ENCODE measurements at regions not wholly inside any gene's neighbourhood (a gene's known extent, or its start where the extent isn't known, plus 50 kb on each side); places are given as distances from the start of the nearest gene placed in this dataset.

DNA sequence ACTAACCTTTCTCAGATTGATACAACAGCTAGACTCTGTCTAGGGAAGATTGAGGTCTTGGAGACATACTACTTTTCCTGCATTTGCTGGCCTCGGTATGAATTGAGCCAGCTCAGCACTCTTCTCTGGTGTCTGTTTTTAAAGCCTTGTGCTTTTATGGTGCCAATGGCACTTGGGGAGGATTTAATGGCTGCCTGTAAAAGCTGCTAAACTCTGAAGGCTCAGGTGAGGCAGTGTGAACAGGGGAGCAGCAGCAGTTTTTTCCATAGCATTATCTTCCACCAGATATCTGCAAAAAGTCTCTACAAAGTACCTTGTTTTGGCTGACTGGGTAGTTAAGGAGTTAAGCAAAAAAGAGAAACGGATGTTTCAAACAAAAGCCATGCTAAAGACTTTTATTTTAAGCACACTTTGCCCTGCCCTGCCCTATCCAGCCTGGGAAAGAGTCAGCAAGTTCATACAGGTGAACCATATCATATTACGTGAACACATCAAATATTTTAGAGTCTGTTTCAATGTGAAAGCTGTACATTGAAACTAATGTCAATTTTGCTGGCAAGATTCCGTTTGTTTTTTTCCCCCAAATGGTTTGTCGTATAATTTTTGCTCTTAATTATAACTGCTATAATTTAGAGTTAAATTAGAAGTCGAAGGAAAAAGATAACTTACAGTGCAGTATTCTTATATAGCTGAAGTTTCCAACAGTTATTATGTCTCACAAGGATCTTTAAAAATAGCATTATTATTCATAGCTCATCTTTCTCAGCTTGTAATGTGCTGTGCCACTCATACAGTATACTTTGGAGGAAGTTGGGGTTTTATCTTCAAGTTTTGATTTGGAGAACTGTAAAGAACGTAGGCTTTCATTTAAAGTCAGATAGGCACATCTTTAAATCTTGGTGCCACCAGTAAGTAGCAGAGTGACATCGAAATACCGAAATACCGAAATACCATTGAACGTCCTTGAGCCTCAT, 424.1 kb upstream of the CD180 start:
- no peak for DNase-seq

DNA sequence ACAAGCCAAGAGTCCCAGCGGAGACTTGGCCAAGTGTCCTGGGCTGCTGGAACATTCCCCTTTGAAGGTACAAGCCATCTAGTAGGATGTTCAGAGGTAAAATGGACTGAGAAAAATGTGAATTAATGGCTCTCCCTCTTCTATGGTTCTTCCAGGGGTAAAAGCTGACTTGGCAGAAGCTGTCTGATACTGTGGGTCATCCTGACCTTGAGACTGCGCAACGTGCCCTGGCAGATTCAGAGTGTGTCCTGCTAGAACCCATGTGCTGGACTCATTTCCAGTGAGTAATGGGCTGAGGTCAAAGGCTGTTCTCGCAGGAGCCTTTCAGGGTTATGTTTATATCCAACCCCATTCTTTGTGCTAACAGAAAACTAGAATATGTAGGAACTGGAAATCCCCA, 423.0 kb upstream of the CD180 start:
- DNase-seq = no peak

DNA sequence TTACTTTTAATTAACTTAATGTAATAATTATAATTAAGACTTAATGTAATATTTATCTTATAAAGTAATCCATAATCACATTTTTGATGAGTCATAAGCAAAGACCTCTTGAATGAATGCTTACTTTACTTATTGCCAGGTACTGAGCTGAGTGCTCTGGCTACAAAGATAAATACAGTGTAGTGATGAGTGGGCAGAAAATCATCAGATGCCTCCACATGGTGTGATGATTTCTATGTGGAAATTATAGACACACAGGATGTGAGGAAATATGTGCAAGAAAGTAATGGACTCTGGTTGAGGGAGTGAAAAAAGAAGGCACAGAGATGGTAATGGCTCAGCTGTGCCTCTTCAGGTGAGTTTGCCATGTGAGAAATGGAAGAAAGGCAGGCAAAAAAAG, 422.6 kb upstream of the CD180 start:
- no peak for DNase-seq

DNA sequence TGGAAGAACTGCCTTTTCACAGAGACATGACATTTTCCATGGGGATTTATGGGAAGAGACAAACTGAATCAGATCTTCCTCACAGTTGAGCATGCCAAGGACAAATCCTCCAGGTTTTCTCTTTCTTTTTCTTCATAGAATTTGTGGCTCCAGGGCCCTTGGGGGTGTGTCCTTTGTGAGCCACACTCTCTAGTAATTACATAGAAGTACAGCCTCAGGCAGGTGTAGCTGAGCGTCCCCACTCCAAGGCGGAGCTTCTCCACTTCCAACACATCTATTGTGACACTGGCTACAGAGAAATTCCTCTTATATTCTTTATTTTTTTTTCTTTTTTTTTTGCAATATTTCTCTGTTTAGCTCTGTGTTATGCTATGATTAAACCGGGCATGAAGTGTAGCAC, 420.5 kb upstream of the CD180 start:
- DNase-seq = no peak

DNA sequence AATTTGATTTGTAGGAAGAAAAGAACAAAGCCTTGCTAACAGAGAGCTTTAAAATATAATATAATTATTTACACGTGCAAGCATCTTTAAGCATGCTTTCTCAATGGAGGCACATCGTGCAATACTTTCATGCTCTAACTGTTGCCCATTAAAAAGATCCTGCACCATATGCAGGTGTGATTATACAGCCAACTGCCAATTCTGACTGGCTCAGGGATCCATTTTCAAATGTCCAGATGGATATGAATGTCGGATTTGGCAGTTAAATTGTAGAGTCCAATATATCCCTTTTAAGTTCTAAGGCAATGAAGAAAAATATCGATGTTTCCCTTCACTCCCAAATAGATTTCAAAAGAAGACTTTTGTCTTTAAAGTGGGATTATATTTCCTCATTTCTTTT, 416.4 kb upstream of the CD180 start:
- DNase-seq = no peak

DNA sequence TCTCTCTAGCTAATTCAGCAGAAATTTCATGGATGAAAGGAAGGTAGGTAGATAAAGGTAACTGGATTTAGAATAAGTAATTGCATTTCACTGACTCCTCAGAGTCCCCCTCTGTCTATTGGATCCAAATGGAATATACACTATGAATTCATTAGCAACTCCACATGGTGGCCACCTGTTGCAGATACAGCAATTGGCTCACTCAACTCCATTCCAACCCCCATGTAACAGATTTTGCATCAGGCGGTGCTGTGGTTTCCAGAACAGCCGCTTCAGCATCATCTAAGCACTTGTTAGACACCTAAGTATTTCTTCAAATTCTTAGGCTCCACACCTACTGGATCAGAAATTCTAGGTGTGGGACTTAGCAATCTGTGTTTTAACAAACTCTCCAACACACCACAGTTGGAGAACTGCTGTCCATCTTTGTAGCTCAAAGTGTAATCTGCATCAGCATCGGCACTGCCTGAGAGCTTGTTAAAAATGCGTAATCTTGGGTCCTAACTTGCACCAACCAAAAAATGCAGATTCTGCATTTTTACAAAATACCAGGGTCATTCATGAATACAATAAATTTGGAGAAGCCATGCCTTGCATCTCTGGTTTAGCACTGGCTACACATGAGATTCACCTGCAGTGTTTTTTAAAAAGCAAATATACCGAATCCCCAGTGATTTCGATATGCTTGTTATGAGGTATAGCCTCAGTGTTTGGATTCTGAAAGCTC, 413.8 kb upstream of the CD180 start:
- no peak for DNase-seq

DNA sequence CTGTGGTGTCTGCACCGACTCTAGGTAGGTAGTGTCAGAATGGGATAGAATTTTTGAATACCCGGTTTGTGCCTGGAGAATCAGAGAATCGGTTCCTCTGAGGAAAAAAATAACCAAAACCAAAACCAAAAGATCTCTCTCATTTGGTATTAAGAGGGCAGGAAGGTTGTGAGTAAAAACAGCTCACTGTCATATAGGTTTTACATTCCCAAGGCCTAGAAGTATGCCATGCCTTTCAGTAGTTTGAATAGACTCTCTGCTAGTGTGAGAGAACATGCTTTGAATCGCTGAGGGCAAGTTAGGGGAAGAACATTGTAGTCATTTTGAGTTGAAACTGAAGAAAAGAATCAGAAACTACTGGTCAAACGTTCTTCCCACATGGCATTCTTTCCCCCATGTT, 411.4 kb upstream of the CD180 start:
- no peak for DNase-seq

DNA sequence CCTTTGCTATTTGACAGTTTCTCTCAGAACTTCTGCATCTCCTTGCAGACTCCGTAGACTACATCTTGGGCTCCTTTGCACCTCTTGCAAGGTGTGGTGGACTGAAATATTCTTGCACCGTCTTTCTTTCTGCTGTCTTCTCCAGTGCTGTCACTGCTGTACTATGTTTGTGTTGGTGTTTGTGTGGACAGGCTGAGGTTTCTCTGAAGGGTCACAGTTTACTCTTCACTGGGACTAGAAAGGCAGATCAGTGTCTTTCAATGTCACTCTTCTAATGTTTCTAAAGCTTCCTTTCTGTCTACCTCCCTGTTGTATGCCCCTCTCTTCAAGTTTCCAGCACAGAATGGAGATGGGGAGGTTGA, 410.0 kb upstream of the CD180 start:
- no peak for DNase-seq

DNA sequence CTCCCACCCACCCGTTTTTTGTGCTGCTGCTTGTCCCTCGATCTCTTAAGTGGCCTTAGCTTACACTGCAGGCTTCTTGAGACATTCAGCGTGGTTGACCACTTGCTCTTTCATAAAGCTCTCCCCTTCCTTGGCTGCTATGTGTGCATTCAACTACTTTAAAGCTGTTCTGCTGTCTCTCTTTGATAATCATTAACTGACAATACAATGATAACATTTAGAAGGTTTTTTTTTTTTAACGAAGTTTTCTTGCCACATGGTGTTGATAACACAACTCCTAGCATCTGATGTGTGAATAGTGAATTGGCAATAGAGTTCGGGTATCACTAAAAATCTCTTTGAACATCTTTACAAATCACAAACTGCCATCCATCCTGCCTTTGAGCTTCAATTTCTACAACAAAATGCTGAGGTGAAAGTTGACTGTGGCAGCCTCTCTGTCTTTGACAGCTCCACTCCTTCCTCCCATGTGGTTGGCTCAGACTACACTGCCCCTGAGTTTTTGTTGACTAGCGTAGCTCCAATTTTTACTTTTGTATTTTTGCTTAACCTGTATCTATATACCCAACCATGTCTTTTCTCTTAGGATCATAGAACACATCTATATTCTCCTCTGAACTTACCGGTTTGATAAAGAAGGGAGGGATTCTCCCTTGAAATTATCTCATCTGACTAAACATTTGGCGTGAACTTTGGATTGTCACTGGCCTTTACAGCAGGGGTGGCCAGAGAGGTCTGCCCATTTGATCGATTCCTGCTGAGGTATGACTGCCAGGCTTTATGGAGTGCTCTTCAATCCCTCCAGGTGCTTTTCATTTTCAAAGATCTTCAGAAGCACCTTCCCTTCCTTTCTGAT, 409.4 kb upstream of the CD180 start:
- DNase-seq = no peak

DNA sequence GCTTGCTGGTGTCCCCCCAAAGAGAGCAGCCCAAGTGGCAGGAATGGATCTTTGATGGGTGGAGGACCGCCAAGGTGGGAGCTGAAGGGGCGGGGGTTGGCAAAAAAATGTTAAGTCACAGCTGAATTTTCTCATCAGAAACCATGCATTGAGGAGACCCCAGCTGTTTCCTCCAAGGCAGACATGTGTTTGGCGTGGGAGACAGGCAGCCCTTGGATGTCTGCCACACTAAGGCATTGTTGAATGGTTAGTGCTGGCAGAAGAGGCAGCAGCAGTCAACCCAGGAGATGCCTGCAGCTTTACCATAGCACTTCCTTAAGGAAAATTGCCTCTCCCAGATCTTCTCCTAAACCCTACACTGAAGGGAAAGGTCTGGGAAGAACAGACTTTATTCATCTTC, 394.9 kb upstream of the CD180 start:
- no peak for DNase-seq

DNA sequence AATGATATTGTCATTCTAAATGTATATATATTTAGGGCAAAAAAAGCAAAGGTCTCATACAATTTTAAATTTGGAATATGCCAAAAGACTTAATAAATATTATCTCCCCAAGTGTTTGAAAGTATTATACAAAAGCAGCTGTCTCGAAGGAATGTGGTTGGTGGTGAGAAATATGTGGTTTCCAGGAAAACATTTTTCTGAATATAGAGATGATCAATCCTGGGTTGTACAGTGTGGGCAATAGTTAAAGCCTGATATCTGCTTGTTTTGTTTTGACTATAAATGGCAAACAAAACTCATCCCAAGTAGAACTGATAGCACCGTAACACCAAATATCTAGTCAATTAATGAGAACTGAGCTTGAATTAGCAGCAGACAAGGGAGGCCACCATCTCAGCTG, 391.8 kb upstream of the CD180 start:
- no peak for DNase-seq

DNA sequence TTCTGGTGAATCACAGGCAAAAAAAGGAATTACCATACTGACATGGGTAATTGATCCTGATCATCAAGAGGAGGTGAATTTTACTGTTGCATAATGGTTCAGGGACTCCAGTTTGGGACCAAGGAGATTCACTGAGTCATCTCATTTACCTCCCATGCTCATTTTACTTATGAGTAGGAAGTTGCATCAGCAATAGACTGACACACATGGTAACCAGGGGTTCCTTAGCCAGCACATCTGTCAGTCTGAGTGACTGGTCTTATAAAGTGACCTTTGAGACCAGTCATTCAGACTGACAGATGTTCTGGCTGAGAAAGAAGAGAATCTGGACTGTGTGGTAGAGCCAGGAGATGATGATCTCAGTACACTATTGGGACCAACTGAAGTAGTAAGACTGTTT, 384.6 kb upstream of the CD180 start:
- no peak for DNase-seq

DNA sequence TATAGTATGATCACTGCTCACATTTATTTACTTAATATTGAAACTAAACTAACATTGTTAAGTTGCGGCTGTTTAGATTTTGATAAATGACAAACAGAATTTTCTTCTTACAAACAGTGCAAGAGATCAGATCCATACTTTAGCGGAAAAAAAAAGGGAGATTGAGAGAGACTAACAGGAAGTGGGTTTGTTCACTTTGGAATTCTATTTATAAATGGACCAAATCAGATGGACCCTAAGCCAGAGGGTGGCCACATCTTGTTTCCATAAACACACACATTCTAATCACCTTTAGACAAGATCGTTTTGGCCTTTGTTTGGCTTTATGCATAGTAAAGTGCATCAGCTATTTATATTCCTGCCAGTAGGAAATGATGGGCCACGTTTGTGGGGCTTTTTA, 381.4 kb upstream of the CD180 start:
- DNase-seq = no peak

DNA sequence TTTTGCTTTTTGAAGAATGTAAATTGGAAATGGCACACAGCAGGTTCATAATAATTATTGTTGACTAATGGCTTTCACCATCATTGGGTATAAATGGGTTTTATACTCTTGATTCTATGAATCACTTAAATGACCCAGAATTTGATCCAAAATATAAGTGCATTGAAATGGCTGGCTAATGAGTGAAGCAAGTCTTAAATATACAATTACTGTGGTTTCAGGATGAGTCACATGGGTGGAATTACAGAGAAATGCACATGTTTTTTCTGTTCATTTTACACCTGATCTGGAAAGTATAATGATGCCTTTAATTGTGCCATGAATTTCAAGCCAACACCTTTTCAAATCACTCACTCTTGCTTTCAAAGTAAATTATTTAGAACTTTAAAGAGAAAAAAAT, 380.8 kb upstream of the CD180 start:
- DNase-seq = no peak

DNA sequence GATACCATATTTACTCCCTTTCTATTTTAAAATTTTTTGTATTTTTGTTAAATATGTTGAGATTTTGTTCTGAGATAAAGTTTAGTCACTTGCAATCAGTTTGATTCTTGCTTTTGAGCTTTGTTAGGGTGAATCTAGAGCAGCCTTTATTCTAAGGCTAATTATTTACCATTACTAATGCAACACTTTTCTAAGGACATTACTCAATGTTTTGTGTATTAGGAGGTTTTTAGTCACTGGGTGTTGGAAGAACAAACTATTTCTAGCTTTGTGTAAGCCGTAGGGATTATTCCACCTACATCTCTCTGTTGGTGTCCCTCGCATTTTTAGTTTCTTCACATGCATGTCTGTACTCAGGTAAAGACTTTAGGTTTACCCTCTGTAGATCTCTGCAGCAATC, 379.5 kb upstream of the CD180 start:
- no peak for DNase-seq

DNA sequence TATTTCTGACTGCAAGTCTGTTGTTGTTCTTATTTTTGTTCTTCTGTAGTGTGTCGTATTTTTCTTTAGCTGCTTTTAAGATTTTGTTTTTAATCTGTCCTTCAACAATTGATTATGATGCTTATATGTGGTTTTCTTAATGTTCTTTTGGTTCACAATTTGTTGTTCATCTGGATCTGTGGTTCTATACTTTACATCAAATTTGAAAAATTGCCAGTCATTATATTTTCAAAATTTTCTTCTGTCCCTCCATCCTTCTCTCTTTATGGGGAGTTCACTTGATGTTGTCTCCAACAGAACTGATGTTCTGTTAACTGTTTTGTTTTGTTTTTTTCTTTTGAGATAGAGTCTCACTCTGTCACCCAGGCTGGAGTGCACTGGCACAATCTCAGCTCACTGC, 378.5 kb upstream of the CD180 start:
- no peak for DNase-seq

DNA sequence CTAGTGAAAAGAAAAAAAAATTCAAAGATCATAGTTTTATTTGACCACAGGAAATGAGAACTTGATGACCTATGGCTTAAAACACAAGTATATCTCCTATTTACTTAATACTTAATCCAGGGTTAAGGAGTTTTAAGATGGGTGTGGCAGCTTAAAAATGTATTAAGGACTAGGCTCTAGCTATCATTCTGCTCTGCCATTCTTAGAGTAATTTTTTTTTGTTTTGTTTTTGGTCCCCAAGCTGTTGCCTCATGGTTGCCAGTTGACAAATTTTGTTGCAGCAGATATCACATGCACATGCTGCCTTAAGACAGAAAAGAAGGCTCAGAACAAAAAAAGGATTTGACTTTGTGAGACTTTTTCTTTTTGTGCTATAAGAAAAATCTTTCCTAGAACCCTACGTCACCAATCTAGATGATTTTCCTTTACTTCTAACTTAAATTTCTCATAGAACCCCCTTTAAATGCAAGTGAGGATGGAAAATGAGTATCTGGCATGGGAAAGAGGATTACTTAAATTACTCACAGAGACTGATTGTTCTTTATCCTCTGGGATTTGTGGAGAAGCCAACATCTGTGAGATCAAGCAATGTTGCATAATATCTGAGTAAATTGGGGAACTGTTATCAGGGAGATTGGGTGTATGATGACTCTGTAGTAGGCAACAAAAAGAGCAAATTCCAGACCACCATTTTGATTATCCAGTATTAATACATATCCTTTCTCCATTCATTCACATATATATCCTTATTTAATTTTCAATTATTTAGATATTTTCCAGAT, 364.7 kb upstream of the CD180 start:
- no peak for DNase-seq

DNA sequence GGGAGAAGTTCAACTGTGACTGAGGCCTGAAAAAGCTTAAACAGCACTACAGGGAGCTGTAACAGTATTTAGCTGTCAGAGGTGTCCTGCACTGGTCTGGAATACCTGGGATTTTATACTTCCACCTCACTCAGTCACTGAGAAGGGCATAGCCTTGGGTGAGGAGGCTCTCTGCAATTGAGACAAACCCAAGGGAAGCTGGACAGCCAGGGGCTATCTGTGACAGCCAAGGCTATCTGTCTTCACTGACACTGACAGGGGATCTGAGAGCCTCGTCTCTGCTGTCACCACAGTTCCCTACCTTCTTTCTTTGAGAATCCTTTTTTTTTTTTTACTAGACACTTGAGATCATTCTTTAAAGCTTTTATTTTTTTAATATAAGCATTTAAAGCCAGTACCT, 356.2 kb upstream of the CD180 start:
- no peak for DNase-seq

DNA sequence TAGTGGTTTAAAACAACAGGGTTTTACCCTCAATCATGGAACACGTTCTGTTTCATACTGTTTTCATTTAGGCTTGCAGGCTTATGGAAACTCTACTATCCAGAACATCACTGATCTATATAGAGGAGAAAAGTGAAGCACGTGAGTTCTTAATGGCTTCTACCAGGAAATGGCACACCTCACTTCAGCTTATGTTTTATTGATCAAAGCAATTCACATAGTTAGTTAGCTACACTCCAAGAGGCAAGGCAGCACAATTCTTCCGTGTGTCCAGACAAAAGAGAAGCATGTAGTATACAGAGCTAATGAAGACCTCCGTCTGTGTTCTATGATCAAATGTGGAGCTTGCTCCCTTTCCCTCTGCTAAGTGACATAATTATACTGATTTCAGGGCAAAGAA, 353.3 kb upstream of the CD180 start:
- no peak for DNase-seq

DNA sequence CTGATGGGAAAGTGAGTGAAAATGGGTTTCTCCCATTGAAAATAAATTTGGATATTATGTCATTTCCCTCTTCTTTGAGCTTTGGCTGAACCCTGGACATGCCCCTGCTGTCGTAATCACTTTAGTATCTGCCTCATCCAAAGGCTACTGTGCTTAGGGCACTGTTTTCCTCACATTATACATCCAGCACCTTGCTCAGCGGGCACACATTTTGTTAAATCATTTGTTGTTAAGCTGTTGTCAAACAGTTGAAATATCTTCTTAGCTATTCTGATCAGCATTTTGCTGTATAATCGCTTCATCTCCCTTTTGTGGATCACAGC, 352.7 kb upstream of the CD180 start:
- DNase-seq = no peak

DNA sequence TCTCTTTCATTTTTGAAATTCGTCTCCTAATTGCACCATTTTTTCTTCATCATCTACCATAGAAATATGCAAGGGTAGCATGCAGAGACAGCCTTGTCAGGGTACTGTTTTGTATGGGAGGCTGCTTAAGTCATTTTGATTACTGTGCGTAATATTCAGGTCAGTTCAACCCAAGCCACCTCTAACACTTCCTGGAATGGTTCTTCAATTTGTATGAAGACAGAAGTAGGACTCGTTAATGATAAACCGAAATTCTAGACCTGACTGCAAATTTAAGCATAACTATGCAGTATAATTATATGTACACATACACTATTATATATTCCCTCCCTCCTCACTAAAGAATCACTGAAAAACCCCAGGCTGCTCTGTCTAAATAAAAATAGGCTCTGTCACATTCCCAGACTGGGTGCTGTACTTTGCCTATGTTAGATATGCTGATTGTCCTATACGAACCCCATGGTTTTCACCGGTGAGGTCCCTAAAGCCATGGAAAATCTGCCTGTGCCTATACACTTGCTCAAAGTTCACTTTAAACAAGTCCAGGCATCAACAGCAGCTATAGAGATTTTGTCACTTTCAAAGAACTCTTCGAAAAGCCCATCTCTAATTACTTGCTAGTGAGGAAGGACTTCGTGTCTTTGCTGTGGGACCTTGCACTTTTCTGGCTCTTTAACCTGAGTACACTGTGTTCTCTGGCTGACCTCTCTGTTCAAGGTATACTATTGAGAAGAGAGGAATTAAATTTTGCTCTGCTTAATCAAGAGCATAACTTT, 352.1 kb upstream of the CD180 start:
- DNase-seq = no peak

DNA sequence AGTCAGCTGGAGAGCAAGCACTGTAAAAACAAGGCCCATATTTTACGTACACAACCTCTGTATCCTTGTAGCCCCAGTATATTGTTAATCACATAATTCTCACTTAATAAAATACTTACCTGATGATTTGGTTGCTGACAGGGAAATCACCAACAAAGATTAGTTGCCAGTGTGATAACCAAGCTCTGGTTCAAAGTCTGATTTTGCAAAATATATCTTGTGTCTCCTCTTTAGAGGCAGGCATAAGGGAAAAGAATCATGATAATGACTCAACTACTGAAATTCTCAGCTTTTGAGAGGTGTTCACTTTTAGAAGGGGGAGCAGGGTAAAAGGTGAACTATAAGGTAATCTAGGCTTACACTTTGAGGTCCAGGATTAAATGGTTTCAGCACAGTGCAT, 351.1 kb upstream of the CD180 start:
- no peak for DNase-seq

Data from inflammatory macrophage (primary cell).